ENCODE measurements at regions not wholly inside any gene's neighbourhood (a gene's known extent, or its start where the extent isn't known, plus 50 kb on each side); places are given as distances from the start of the nearest gene placed in this dataset.
"Not testable (repeated sequence)": the region's sequence is repeated elsewhere in the genome, so short reads cannot be mapped to it uniquely, and the experiment has no call there.

- ATAC-seq; CTCF ChIA-PET; H3K4me1 ChIP-seq (ENCODE audit: control insufficient read depth, insufficient read depth, low read length); H2AFZ ChIP-seq (ENCODE audit: control insufficient read depth, low read depth, low read length); H3K4me3 ChIP-seq; H3K36me3 ChIP-seq (ENCODE audit: control insufficient read depth in 2 of 2, insufficient read depth in 2 of 2, low read length in 1 of 2); BruUV-seq (replicated peaks); H3K9me3 ChIP-seq (replicated peaks; ENCODE audit: control insufficient read depth, insufficient read depth, low read length); H3K27me3 ChIP-seq (replicated peaks in 1 of 2; ENCODE audit: control insufficient read depth in 2 of 2, insufficient read depth in 2 of 2, low read length in 1 of 2); intact Hi-C loops (cut with micrococcal nuclease; ENCODE audit: unreplicated experiment); RAD21 ChIA-PET (ENCODE audit: unreplicated experiment); H3K4me2 ChIP-seq (ENCODE audit: control insufficient read depth, insufficient read depth); DNase-seq (ENCODE audit: low read depth, low spot score); H3K27ac ChIP-seq (ENCODE audit: control insufficient read depth, insufficient read depth); FAIRE-seq; H3K9ac ChIP-seq (ENCODE audit: control insufficient read depth, insufficient read depth, low read length); SMC1A ChIA-PET (ENCODE audit: uncharacterized antibody, unreplicated experiment); POLR2A ChIA-PET; in situ Hi-C loops (cut with MboI); H4K20me1 ChIP-seq (ENCODE audit: control insufficient read depth, insufficient read depth); H3K79me2 ChIP-seq (ENCODE audit: control insufficient read depth, insufficient read depth, low read length): not testable (repeated sequence)
Measured at GRCh38 chr9:89856950-89857349, 252.1 kb downstream of the GADD45G start.

DNA sequence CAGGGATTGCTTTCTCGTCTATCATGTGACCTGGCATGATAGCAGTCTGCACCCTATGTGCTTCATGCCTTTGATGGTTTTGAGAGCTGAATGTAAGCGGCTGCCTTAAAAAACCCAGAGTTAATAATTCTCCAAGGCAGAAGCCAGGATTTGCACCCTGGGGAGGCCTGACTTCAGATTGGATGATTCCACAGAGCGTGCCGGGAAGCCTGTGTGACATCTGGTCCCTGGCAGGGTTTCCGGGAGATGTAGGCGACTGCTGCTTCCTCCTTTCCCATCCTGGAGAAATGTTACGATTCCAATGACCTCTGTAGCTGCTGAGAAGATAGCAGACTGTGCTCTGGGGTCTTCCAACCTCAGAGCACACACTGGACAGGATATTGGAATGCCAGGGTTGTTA is 255.0 kb downstream of the GADD45G start:
- in situ Hi-C loops (cut with MboI); intact Hi-C loops (cut with micrococcal nuclease; ENCODE audit: unreplicated experiment); FAIRE-seq; RAD21 ChIA-PET (ENCODE audit: unreplicated experiment); BruUV-seq (replicated peaks); DNase-seq (ENCODE audit: low read depth, low spot score); H3K4me2 ChIP-seq (ENCODE audit: control insufficient read depth, insufficient read depth); H3K4me3 ChIP-seq; H3K9ac ChIP-seq (ENCODE audit: control insufficient read depth, insufficient read depth, low read length); SMC1A ChIA-PET (ENCODE audit: uncharacterized antibody, unreplicated experiment); H3K36me3 ChIP-seq (ENCODE audit: control insufficient read depth in 2 of 2, insufficient read depth in 2 of 2, low read length in 1 of 2); H3K27me3 ChIP-seq (replicated peaks in 1 of 2; ENCODE audit: control insufficient read depth in 2 of 2, insufficient read depth in 2 of 2, low read length in 1 of 2); POLR2A ChIA-PET; ATAC-seq; H4K20me1 ChIP-seq (ENCODE audit: control insufficient read depth, insufficient read depth); CTCF ChIA-PET; H3K79me2 ChIP-seq (ENCODE audit: control insufficient read depth, insufficient read depth, low read length); H3K27ac ChIP-seq (ENCODE audit: control insufficient read depth, insufficient read depth); H3K9me3 ChIP-seq (replicated peaks; ENCODE audit: control insufficient read depth, insufficient read depth, low read length); H3K4me1 ChIP-seq (ENCODE audit: control insufficient read depth, insufficient read depth, low read length); H2AFZ ChIP-seq (ENCODE audit: control insufficient read depth, low read depth, low read length): not testable (repeated sequence)
- WGBS (ENCODE audit: insufficient coverage, insufficient replicate concordance, low lambda C conversion rate, missing lambda C conversion rate), result 30% methylated on average over 6 of the region's 7 CpGs

- 10% methylated on average over 5 of the region's 5 CpGs for WGBS (ENCODE audit: insufficient coverage, insufficient replicate concordance, low lambda C conversion rate, missing lambda C conversion rate)
- intact Hi-C loops (cut with micrococcal nuclease; ENCODE audit: unreplicated experiment); H3K79me2 ChIP-seq (ENCODE audit: control insufficient read depth, insufficient read depth, low read length); H3K9me3 ChIP-seq (replicated peaks; ENCODE audit: control insufficient read depth, insufficient read depth, low read length); H3K4me1 ChIP-seq (ENCODE audit: control insufficient read depth, insufficient read depth, low read length); ATAC-seq; POLR2A ChIA-PET; H3K4me3 ChIP-seq; H3K36me3 ChIP-seq (ENCODE audit: control insufficient read depth in 2 of 2, insufficient read depth in 2 of 2, low read length in 1 of 2); DNase-seq (ENCODE audit: low read depth, low spot score); H3K27me3 ChIP-seq (replicated peaks in 1 of 2; ENCODE audit: control insufficient read depth in 2 of 2, insufficient read depth in 2 of 2, low read length in 1 of 2); H3K9ac ChIP-seq (ENCODE audit: control insufficient read depth, insufficient read depth, low read length); H3K4me2 ChIP-seq (ENCODE audit: control insufficient read depth, insufficient read depth); BruUV-seq (replicated peaks); H2AFZ ChIP-seq (ENCODE audit: control insufficient read depth, low read depth, low read length); FAIRE-seq; RAD21 ChIA-PET (ENCODE audit: unreplicated experiment); H3K27ac ChIP-seq (ENCODE audit: control insufficient read depth, insufficient read depth); in situ Hi-C loops (cut with MboI); H4K20me1 ChIP-seq (ENCODE audit: control insufficient read depth, insufficient read depth); SMC1A ChIA-PET (ENCODE audit: uncharacterized antibody, unreplicated experiment): not testable (repeated sequence)
- CTCF ChIA-PET, result interaction anchor here (1.6 kb wide), 1 partner anchor 258 kb away, joined by 4 read pairs; no protein-coding TSS in a partner anchor
Measured at GRCh38 chr9:89861371-89861770, 256.6 kb downstream of the GADD45G start.
